ENCODE measurements at regions not wholly inside any gene's neighbourhood (a gene's known extent, or its start where the extent isn't known, plus 50 kb on each side); places are given as distances from the start of the nearest gene placed in this dataset.

- CTCF ChIA-PET, result interaction anchor here (0.6 kb wide), 1 partner anchor 558 kb away, joined by 3 read pairs; no protein-coding TSS in a partner anchor
- POLR2A ChIA-PET (ENCODE audit: low non-redundant PET), result no interaction called here
- H3K27ac ChIP-seq, result no peak overlapping the region
- no peak for DNase-seq (ENCODE audit: low spot score)
- TF ChIP-seq, protein P1, sequence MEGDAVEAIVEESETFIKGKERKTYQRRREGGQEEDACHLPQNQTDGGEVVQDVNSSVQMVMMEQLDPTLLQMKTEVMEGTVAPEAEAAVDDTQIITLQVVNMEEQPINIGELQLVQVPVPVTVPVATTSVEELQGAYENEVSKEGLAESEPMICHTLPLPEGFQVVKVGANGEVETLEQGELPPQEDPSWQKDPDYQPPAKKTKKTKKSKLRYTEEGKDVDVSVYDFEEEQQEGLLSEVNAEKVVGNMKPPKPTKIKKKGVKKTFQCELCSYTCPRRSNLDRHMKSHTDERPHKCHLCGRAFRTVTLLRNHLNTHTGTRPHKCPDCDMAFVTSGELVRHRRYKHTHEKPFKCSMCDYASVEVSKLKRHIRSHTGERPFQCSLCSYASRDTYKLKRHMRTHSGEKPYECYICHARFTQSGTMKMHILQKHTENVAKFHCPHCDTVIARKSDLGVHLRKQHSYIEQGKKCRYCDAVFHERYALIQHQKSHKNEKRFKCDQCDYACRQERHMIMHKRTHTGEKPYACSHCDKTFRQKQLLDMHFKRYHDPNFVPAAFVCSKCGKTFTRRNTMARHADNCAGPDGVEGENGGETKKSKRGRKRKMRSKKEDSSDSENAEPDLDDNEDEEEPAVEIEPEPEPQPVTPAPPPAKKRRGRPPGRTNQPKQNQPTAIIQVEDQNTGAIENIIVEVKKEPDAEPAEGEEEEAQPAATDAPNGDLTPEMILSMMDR (conservative IDR thresholded peaks at IDR 0.05; ENCODE audit: low read depth), result no peak
Measured at GRCh38 chr5:29995154-29995553, 1198.3 kb upstream of the CDH6 start.

DNA sequence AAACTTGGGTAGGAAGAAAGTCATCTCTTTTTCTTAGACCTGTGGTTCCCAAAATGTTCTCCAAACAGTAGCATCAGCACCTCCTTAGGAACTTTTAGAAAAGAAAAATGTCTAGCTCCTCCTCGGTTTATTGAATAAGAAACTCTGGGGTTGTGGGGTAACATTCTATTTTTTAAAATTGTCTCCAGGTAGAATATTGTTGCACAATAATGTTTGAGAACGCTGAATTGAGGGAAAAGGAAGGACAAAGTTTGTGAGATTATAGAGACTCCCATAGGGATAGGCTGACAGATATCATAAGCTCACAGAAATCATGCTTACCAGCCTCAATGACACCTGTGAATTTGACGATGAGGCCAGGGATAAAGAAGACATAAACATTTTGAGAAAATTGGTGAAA, 1199.0 kb upstream of the CDH6 start:
- TF ChIP-seq, protein P1 (conservative IDR thresholded peaks at IDR 0.05; ENCODE audit: low read depth), result no peak
- H3K27ac ChIP-seq, result no peak overlapping the region
- CTCF ChIA-PET, result no interaction called here
- no peak for DNase-seq (ENCODE audit: low spot score)
- POLR2A ChIA-PET (ENCODE audit: low non-redundant PET), result no interaction called here

DNA sequence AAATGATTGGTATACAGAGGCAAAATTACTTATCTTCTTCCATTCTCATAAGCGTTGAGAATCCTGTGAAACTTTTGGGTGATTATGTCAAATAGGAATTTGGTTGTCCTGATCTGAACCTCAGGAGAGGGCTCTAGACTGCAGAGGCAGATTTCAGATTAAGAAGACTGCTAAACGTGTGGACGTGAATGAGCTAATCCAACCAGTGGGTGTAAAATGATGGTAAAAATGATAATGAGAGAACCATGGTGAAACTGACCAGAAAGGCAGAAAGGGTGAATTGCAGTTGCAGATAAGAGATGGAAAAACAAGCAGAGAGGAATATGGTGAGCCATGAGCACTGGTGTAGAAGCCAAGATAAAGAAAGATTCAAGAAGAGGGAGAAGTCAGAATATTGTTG, 1200.2 kb upstream of the CDH6 start:
- H3K27ac ChIP-seq, result no peak overlapping the region
- TF ChIP-seq, protein P1 (conservative IDR thresholded peaks at IDR 0.05; ENCODE audit: low read depth), result no peak
- CTCF ChIA-PET, result no interaction called here
- POLR2A ChIA-PET (ENCODE audit: low non-redundant PET), result no interaction called here
- DNase-seq (ENCODE audit: low spot score), result no peak

DNA sequence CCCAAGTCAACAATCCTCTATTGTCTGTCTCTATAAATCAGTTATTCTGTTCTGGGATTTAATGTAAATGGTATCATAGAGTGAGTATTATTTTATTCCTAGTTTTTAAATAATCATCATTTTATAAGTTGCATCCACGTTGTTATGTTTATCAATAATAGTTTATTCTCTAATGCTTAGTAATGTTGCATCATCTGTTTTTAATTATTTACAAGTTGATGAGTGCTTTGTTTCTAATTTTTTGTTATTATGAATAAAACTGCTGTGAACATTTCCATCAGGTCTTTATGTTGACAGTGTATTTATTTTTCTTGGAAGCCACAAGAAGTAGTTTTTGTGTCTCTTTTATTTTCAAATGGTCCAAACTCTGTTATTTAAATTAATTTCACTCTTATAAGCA, 1201.2 kb upstream of the CDH6 start:
- CTCF ChIA-PET, result interaction anchor here (0.6 kb wide), 1 partner anchor 16 kb away, joined by 3 read pairs; no protein-coding TSS in a partner anchor

DNA sequence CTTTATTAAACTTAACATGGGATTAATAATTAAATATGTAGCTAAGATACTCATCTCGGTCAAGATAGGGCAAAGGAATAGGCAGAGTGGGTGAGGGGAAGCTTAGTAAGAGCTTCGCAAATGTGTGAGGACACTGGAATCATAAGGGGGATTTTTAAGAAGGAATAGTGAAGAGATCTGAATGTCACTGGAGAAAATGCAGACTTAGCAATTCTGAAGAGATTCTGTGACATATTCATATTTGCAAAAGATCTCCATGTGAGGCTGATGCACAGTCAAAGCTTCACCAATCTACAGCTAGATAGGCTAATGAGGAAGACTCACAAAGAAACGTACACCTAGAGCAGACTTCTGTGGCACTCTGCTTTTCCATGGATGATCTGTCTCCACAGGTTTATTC, 1202.8 kb upstream of the CDH6 start:
- ChIA-PET POLR2A (ENCODE audit: low non-redundant PET) (no interaction called here), CTCF (interaction anchor here (1.0 kb wide), 1 partner anchor 50 kb away, joined by 3 read pairs; no protein-coding TSS in a partner anchor)
- TF ChIP-seq, protein P1 (conservative IDR thresholded peaks at IDR 0.05; ENCODE audit: low read depth), result no peak
- H3K27ac ChIP-seq, result no peak overlapping the region
- no peak for DNase-seq (ENCODE audit: low spot score)

More for the DNA sequence above, 1201.2 kb upstream of the CDH6 start:
- TF ChIP-seq, protein P1 (conservative IDR thresholded peaks at IDR 0.05; ENCODE audit: low read depth), result no peak
- no peak overlapping the region for H3K27ac ChIP-seq
- DNase-seq (ENCODE audit: low spot score), result no peak
- POLR2A ChIA-PET (ENCODE audit: low non-redundant PET), result no interaction called here

- POLR2A ChIA-PET (ENCODE audit: low non-redundant PET), result no interaction called here
- no peak overlapping the region for H3K27ac ChIP-seq
- TF ChIP-seq, protein P1 (conservative IDR thresholded peaks at IDR 0.05; ENCODE audit: low read depth), result no peak
- DNase-seq (ENCODE audit: low spot score), result no peak
- CTCF ChIA-PET, result interaction anchor here (0.7 kb wide), 1 partner anchor 514 kb away, joined by 3 read pairs; no protein-coding TSS in a partner anchor
Measured at GRCh38 chr5:29984156-29984540, 1209.3 kb upstream of the CDH6 start.
